Lung (tissue), 11 donors: ENCODE measurements at regions not wholly inside any gene's neighbourhood (a gene's known extent, or its start where the extent isn't known, plus 50 kb on each side); places are given as distances from the start of the nearest gene placed in this dataset.
"Not testable (repeated sequence)": the region's sequence is repeated elsewhere in the genome, so short reads cannot be mapped to it uniquely, and the experiment has no call there.

Experiments
- ATAC-seq: fragments of 200-7000 bp; cut with Tn5 transposase; one replicate; pipeline ENCODE4 v1.9.1; 2020; ENCODE audit warnings: moderate number of reproducible peaks; ENCODE audit not compliant: insufficient read depth, low FRiP score
- DNase-seq, 3 donors: peaks; one replicate each; pipeline ENCODE4 v3.0.0-alpha.2; 2013 to 2017
- H3K27ac ChIP-seq, 2 donors: one replicate each; pipeline ENCODE4 v1.5.1; 2013; ENCODE audit warnings: mild to moderate bottlenecking in 2 of 2, moderate library complexity in 2 of 2, control low read depth in 1 of 2, inconsistent platforms in 1 of 2, low read depth in 1 of 2, low read length in 1 of 2
- H3K27me3 ChIP-seq, 3 donors: one replicate each; pipeline ENCODE4 v1.5.1; 2013; ENCODE audit warnings: low read length in 2 of 3; ENCODE audit not compliant: control insufficient read depth in 3 of 3, insufficient read depth in 3 of 3
- H3K36me3 ChIP-seq, 4 donors: one replicate each; pipeline ENCODE4 v1.5.1; 2013; ENCODE audit warnings: low read length in 4 of 4, mild to moderate bottlenecking in 1 of 4, moderate library complexity in 1 of 4; ENCODE audit not compliant: control insufficient read depth in 4 of 4, insufficient read depth in 4 of 4
- H3K4me1 ChIP-seq, 5 donors: one replicate each; pipeline ENCODE4 v1.5.1; 2013; ENCODE audit warnings: low read length in 5 of 5, mild to moderate bottlenecking in 2 of 5, moderate library complexity in 1 of 5; ENCODE audit not compliant: control insufficient read depth in 5 of 5, insufficient read depth in 5 of 5
- H3K4me3 ChIP-seq: one replicate; pipeline ENCODE4 v1.5.1; 2013; ENCODE audit warnings: mild to moderate bottlenecking, control low read depth, moderate library complexity
- H3K9ac ChIP-seq, 2 donors: one replicate each; pipeline ENCODE4 v1.5.1; 2013; ENCODE audit warnings: low read length in 2 of 2, control low read depth in 1 of 2; ENCODE audit not compliant: insufficient read depth in 1 of 2
- H3K9me3 ChIP-seq, 4 donors: one replicate each; pipeline ENCODE4 v1.5.1; 2013; ENCODE audit warnings: low read length in 3 of 4, mild to moderate bottlenecking in 1 of 4, moderate library complexity in 1 of 4; ENCODE audit not compliant: control insufficient read depth in 4 of 4, insufficient read depth in 3 of 4
- CTCF ChIP-seq: IDR thresholded peaks from 2 replicates; pipeline ENCODE4 v1.5.1; 2012; ENCODE audit warnings: mild to moderate bottlenecking; ENCODE audit errors: control extremely low read depth, extremely low read depth
- WGBS, 2 donors: extraction: QIAGEN DNeasy Blood & Tissue Kit; methylation state at CpG; one replicate each; pipeline ENCODE4 v1.1.7; 2013; 5-methylcytosine and 5-hydroxymethylcytosine counted together
- donor health status: control.
- donor health status: control.
- donor health status: Bipolar disorder and iron deficiency.
- donor health status: healthy.
- donor health status: DM: yes; HTN: yes; CAD: no.

DNA sequence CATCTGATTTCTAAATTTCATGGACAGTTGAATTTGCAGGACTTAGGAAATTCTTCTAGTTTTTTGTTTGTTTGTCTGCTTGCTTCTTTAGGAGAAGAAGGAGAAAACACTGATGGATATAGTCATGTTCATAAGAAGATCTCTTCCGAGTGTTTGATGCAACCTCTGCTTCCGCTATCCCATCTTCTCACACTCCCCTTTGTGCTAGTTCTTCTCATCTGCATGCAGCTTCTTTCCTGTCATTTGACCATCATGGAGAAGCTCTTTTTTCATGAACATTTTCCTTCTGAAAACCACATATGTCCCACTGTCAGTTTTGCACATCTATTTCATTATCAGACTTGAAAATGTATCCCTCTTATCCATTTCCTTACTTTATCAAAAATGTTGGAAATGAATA is 346.9 kb upstream of the PRKCQ start:
- Histone ChIP-seq H3K36me3 (no peaks in the 10 kb centered on the region), H3K9me3 (no peaks in the 10 kb centered on the region), H3K9ac (no peak overlapping the region), H3K27ac (no peak overlapping the region), H3K4me1 (no peaks in the 10 kb centered on the region), H3K4me3 (no peak overlapping the region), H3K27me3 (peaks cover 0 to 8% (median 0%) of the 10 kb centered on the region in 3 donors)
- DNase-seq (no peak), ATAC-seq (no peak)
- 31 to 69% methylated on average over 2 of the region's 2 CpGs for WGBS, 2 donors
- no peak for TF ChIP-seq CTCF

GRCh38 chr10:6925146-6925545 is 345.1 kb upstream of the PRKCQ start:
- peaks cover 0 to 4% (median 0%) of the 10 kb centered on the region in 5 donors for H3K4me1 ChIP-seq
- no peaks in the 10 kb centered on the region for H3K36me3 ChIP-seq
- H3K9me3 ChIP-seq: no peaks in the 10 kb centered on the region
- no peak overlapping the region for H3K4me3 ChIP-seq
- WGBS, 2 donors: 81 to 92% methylated on average over 2 of the region's 2 CpGs
- DNase-seq: no peak
- H3K9ac ChIP-seq: no peak overlapping the region
- peaks cover 0 to 11% (median 0%) of the 10 kb centered on the region in 3 donors for H3K27me3 ChIP-seq
- no peak overlapping the region for H3K27ac ChIP-seq
- ATAC-seq: no peak
- TF ChIP-seq CTCF: no peak

- no peak overlapping the region for H3K4me3 ChIP-seq
- no peak for TF ChIP-seq CTCF
- ATAC-seq (no peak), DNase-seq (no peak)
- H3K9ac ChIP-seq: no peak overlapping the region
- 59 to 74% methylated on average over 4 of the region's 4 CpGs for WGBS, 2 donors
- no peaks in the 10 kb centered on the region for H3K9me3 ChIP-seq
- H3K27me3 ChIP-seq: peaks cover 0 to 11% (median 3%) of the 10 kb centered on the region in 3 donors
- no peaks in the 10 kb centered on the region for H3K36me3 ChIP-seq
- H3K27ac ChIP-seq: no peak overlapping the region
- H3K4me1 ChIP-seq: peaks cover 0 to 5% (median 0%) of the 10 kb centered on the region in 5 donors
Measured at GRCh38 chr10:6924166-6924565, 344.1 kb upstream of the PRKCQ start.

DNA sequence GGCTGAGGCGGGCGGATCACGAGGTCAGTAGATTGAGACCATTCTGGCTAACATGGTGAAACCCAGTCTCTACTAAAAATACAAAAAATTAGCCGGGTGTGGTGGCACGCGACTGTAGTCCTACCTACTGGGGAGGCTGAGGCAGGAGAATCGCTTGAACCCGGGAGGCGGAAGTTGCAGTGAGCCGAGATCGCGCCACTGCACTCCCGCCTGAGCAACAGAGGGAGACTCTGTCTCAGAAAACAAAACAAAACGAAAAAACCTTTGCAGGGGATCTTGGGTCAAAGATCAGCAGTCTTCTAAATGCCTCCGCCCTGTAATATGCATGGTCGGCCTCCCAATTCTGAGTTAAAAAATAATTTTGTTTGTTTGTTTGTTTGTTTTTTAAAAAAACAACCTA is 340.9 kb upstream of the PRKCQ start:
- H3K4me3 ChIP-seq, ATAC-seq: not testable (repeated sequence)
- WGBS, 2 donors: 87 to 95% methylated on average over 16 of the region's 16 CpGs

More for the DNA sequence above, 340.9 kb upstream of the PRKCQ start:
- not testable (repeated sequence) for DNase-seq, H3K9me3 ChIP-seq, H3K9ac ChIP-seq, H3K36me3 ChIP-seq, H3K4me1 ChIP-seq, H3K27ac ChIP-seq
- H3K27me3 ChIP-seq: peaks cover 0 to 11% (median 3%) of the 10 kb centered on the region in 3 donors
